EH (cell line): ENCODE measurements at regions not wholly inside any gene's neighbourhood (a gene's known extent, or its start where the extent isn't known, plus 50 kb on each side); places are given as distances from the start of the nearest gene placed in this dataset.
"Not testable (repeated sequence)": the region's sequence is repeated elsewhere in the genome, so short reads cannot be mapped to it uniquely, and the experiment has no call there.

Experiments
- DNase-seq: peaks from one replicate; pipeline ENCODE4 v3.0.0-alpha.2; 2015; ENCODE audit warnings: low read depth

DNA sequence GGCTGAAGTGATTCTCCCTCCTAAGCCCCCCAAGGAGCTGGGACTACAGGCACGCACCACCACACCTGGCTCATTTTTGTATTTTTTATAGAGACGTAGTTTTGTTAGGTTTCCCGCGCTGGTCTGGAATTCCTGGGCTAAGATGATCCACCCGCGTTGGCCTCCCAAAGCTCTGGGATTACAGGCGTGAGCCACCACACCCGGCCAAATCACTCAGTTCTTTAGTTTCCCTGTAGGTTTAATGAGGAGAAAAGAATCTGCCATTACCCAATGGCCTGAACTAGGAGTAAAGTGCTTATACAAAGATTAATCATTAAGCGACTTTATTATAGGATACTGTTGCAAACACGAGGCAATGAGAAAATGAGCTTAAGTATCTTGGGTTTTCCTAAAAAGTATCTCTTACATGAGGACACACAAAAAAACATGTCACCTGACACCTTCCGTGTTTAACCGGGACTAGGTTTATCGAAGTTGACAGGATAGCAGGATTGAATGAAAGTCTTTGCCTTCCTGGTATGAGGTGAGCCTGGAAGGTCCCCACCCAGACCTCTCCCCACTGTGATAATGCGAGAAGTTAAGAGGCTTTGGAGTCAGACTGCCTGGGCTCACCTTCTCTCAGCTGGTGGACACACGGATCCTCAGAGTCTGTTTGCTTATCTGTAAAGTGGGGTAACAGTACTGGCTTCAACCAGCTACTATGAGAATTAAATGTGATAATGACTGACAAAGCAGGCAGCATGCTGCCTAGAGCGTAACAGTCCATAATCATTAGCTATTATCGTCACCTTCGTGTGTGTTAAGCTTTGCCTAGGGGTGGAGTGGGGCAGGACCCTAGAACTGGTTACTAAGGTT is 133.5 kb upstream of the KRAS start:
- DNase-seq, result no peak

DNA sequence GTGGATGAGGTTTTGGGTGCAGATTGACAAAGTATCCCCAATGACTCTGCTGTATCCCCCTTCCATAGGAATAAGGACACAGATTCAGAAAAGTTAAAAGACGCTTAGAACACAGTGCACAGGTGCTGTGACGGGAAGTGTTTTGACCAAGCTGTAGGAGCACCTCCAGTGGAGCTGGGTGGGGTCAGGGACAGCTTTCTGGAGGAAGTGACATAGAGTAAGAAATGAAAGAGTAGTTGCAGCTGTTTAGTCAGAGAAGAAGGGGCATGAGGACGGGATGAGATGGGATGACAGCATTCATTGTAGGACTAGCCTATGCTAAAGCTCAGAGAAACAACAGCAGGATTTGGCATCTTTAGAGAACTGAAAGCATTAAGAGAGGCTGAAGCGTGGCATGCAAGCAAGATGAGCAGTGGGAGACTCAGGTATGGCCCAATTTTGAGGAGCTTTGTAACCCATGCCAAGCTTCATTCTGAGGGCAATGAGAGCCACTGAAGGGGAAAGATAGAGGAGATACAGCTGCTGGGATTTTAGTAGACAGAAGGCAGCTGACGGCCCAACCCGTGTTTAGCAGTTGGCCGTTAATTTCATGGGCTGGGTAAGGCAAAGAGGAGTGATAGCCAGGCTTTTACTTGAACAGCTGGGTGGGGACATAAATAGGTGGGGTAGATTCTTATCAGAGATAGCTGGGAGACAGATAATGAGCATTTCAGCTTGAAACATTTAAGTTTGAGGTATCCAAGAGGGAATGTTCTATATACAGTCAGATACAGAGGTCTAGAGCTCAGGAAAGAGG is 131.8 kb upstream of the KRAS start:
- no peak for DNase-seq

DNA sequence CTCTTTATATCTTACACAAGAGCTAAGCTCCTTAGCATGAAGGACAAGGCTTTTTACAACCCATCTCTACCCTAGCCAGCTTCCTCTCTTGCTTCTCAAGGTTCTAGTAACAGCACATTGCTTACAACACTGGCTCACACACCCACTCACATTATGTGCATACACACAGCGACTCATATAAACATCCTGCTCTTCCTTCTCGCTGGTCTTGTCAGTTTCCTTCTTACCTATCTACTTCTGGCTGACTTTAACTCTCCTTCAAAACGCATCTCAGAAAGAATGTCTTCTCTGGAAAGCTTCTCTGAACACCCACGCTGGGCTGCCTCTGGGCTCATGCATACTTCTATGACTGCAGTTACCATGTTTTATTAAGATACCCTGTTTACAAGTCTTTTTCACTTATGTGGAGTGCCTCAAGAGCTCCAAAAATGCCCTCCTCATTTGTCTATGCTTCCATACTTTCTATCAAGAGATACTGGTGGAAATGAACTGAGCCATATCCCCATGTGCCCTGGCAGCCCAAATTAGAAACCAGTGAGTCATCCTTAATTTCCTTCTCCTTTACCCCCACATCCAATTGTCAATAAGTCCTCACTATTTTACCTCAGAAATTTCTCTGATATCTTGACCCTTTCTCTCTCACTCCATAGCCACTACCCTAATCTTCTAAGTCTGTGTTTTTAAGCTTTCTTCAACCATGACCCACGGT is 126.9 kb upstream of the KRAS start:
- peak; percentile 65 for DNase-seq

DNA sequence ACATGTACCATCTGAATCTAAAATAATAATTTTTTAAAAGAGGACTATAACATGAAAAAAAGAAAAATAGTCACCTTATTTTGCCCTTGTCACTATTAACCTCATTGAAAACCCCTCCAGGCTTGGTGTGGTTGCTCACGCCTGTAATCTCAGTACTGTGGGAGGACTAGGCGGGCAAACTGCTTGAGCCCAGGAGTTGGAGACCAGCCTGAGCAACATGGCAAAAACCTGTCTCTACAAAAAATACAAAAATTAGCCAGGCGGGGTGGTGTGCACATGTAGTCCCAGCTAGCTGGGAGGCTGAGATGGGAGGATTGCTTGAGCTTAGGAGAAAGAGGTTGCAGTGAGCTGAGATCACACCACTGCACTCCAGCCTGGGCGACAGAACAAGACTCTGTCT is 126.3 kb upstream of the KRAS start:
- DNase-seq, result no peak

DNA sequence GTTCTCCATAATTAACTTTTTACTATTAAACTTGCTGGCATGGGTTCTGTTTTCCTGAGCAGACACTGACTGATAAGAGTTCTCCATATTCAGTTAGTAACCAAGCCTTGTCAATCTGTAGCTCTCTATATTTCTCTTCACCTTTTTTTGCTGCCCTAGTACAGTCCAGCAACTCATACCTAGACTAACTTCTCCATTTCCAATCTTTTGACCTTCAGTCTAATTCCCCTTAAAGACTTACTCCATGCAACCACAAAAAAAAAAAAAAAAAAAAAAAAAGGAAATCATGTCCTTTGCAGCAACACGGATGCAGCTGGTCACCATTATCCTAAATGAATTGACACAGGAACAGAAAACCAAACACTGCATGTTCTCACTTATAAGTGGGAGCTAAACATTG is 125.7 kb upstream of the KRAS start:
- no peak for DNase-seq

DNA sequence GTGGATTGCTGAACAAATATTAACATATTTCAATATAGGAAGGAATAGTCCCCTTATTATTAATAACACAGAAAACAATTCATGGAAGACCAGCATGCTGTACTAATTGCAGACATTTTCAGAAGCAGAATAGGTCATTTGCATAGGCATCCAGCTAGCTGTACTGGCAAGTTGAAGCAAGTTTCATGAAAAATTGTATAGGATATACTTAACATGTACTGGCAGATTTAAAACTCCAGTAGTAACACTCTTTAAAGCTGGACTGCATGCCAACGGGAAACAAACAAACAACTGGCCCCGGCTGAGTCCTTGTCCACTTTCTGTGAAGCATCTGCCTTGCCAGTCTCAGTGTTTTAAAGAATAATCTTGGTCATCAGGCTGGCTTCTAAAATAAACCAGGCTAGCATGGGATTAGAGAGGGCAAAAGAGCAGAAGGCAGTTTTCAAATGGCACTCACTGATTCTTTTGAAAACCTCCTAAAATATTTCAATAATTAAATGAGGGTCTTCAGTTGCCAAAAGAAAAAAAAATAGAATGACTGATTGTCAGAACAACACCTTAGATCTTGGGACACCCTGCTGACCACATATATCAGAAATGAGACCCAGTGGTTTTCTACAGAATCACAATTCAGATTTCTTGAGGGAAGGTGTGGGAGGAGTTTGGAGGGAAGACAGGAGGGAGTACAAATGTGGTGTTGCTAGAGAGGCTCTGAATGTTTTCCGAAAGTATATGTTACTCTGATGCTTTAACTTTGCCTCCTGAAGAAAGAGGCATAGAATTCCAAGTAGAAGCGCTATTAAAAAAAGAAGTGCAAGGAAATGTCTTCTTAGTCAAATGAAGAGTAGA is 122.5 kb upstream of the KRAS start:
- DNase-seq, result no peak

DNA sequence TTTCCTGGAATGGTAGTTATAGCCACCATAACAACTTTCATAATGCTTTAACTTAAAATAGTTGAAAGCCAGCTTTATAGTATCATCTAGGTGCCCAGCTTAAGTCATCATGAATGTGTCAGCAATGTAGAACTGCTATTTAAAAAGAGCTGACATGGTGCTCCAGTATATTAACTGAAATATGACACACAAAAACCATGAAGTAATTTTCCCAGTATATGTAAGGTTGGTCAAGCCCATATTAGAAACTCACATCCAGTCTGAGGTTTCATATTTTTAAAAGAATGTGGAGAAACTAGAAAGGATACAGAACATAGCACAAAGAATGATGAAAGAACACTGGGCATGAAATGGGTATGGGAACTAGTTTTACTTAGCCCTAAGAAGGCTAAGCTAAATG is 121.3 kb upstream of the KRAS start:
- DNase-seq, result no peak

DNA sequence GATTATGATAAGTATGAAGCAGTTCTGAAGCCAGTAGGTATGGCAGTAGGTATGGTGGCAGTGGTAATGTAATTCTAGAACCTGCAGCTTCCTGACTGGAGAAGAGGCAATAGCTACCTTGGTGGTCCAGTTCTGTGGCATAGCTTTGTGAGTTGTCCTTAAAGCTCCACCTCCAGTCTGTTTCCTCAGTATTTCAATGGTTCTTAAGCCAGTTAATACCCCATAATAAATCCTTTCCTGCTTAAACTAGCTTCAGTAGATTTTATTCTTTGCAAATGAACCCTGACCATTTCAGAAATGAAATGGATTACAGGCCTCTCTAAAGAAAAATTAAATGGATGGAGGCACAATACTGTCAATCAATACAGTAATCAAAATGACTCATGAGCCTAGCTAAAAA is 117.8 kb upstream of the KRAS start:
- no peak for DNase-seq

DNA sequence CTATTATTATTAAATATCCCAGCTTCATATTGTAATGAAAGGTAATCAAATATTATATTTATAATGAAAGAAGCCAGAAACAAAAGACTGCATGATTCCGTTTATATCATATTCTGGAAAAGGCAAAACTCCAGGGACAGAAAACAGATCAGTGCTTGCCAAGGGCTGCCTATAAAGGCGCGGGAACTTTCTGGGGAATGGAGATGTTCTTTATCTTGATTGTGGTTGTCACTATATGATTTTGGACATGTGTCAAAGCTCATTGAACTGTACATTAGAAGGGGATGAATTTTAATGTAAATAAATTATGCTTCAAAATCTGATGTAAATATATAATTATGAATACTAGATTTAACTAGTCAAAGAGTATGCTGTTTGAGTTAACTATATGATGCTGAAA is 115.4 kb upstream of the KRAS start:
- DNase-seq, result no peak

DNA sequence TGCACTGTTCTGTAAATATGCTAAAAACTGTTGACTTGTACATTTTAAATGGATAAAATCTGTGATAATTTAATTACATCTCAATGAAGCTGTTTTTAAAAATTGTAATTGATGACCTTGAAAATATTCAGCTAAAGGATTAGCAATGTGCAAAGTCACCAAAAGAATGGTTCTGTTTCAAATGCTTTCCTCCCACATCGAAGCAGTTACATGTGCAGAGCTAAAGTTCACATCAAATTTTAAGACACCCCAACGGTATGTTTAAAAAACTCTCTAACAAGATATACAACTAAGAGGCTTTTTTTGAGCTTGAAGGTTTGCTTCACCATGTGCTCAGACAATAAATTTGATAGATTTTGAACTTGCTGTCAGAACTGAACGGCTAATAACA is 114.6 kb upstream of the KRAS start:
- no peak for DNase-seq

DNA sequence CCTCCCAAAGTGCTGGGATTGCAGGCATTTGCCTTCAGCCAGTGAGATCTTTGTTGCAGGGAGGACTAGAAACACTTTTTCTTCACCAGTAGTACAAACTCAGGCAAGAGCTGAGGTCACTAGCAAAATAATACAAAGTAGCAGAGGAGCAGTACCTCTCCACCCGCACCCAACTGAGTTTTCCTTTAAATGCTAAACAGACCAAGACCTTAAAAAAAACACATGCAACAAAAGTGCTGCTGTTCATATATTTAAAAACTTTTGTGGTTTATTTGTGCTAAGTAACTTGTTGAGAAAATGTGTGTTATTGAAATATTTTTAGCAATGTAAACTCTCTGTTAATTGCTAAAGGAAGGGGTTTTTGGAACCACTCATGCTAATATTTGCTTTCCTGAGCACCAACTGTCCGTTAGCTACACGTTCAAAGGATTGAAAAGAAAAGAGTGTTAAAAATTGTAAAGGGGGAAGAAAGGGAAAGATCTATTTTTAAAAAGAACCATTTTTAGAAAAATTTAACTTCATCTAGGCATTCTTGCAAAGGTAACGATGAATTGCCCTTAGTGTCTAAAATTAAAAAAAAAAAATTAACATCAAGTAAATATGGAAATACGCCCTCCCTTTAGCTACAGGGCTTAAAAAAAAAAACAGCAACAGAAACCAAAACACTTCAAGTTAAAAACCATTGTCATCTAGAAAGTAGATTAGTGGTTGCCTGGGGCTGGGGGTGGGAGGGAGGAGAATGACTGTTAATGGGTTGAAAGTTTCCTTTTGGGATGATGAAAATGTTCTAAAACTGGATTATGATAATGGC is 114.0 kb upstream of the KRAS start:
- DNase-seq, result no peak

DNA sequence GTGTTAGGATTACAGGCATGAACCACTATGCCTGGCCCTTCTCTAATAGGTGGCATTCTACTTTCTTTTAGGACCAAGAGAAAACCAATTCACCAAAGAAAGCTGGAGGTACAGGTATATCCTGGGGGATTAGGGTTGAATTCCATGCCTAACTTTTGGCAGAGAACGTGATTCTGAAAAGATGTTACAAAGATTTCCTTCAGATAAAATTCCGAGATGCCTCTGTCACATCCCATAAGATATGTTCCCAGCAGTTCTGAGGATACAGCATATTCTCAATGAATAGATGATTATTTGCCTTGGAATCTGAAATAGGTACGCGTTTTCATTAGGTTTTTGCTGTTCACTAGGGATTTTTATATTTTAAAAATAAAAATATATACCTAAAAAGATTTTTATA is 111.9 kb upstream of the KRAS start:
- peak; percentile 40 for DNase-seq

DNA sequence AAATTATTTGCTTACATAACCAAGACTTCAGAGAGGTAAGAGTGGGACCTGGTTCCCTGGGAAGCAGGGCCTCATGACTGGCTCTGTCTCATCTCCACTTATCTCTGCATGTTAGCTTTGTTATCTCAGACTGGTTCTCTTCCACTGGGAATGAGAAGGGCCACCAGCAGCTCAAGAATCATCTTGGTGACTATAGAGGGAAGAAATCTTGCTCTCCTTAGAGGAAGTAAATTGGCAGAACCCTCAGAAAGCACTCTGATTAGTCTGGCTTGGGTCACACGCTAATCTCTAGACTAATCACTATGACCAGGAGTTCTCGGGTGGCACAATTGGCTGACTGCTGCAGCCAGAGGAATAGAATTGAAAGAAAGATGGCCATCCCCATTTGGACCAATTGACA is 110.8 kb upstream of the KRAS start:
- DNase-seq, result no peak

DNA sequence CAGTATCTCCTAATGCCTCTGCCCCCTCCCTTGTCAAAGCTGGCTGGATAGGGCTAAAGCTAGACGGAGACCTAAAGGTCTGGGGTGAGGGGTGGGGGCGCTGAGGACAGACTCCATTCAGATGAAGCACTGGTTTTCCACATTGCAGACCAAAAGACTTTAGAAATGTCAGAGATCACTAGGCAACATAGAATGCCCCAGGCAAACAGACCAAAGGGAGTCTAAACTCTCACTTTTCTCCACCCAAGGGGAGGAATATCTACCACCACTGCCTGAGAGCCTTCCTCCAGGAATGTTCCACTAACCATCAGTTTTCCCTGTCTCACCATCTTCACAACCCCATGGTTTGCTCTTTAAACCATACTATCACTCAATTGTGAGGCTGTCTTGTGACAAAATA is 106.9 kb upstream of the KRAS start:
- no peak for DNase-seq

DNA sequence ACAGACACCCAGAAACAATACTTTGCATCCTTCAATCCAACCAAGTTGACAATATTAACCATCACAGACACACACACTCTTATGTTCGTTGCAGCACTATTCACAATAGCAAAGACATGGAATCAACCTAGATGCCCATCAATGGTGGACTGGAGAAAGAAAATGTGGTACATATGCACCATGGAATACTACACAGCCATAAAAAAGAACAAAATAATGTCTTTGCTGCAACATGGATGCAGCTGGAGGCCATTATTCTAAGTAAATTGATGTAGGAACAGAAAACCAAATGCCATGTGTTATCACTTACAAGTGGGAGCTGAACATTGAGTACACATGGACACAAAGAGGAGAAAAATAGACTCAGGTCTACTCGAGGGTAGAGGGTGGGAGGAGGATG is 102.2 kb upstream of the KRAS start:
- not testable (repeated sequence) for DNase-seq

DNA sequence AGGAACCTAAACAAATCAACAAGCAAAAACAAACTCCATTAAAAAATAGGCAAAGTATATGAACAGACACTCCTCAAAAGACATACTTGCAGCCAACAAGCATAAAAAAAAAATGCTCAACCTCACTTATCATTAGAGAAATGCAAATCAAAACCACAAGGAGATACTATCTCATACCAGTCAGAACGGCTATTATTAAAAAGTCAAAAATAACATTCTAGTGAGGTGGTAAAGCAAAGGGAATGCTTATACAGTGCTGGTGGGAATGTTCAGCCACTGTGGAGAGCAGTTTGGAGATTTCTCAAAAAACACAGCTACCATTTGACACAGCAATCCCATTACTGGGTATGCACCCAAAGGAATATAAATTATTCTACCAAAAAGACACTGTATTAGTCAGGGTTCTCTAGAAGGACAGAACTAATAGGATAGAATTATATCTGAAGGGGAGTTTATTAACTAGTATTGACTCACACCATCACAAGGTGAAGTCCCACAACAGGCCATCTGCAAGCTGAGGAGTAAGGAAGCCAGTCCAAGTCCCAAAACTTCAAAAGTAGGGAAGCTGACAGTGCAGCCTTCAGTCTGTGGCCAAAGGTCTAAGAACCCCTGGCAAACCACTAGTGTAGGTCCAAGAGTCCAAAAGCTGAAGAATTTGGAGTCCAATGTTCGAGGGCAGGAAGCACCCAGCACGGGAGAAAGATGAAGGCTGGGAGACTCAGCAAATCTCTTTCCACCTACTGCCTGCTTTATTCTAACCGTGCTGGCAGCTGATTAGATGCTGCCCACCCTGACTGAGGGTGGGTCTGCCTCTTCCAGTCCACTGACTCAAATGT is 101.6 kb upstream of the KRAS start:
- peak; percentile 91 for DNase-seq

DNA sequence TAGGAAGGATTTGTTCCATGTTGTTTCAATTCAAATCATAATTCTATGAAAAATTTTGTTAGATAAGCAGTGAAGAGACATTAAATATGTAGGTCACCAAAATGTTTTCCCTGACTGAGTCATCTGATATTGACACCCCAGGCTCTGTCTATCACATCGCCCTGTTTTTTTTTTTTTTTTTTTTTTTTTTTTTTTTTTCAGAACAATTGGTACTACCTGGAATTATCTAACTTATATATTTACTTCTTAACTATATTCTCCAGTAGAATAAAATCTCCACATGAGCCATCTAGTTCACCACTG is 97.8 kb upstream of the KRAS start:
- DNase-seq, result no peak

DNA sequence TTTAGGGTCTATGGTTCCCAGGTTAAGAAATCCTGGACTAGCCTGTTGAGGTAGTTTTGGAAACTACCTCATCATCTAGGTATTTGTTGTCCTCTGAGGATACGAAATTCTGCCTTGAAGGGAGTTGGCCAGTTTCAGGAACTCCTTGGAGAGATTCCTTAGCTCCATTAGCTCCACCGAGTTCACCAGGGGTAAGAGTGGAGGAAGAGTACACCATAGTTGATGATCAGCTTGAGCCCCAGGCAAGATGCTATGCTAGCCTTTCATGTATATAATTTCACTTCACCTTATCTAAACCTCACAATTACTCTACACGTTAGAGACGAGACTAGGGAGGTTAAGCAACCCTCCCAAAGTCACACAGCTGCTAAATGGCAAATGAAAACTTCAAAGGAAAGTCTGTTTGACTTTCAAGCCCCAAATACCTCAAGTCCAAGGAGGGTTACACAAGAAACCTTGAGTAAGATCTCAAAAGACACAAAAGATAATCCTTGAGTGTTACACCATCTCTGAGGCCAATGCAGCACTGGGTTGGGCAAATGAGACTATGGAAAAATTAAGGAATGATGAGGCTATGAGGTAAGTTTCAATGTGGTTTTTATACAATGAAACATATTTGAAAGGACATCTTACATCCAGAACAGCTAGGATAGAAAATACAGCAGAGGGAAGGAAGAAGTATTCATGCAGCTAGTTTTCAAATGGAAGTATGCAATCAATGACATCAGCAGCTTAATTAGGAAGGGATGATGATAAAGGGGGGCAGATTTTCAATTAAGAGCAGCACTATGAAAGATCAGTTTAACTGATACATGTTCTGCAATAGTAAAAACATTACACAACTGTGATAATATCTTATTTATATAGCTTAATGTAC is 97.2 kb upstream of the KRAS start:
- DNase-seq, result peak; percentile 19

DNA sequence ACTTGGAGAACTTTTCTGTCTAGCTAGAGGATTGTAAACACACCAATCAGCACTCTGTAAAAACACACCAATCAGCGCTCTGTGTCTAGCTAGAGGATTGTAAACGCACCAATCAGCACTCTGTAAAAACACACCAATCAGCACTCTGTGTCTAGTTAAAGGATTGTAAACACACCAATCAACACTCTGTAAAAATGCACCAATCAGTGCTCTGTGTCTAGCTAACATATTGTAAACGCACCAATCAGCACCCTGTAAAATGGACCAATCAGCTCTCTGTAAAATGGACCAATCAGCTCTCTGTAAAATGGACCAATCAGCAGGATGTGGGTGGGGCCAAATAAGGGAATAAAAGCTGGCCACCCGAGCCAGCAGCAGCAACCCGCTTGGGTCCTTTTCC is 91.1 kb upstream of the KRAS start:
- not testable (repeated sequence) for DNase-seq
